ENCODE measurements at regions not wholly inside any gene's neighbourhood (a gene's known extent, or its start where the extent isn't known, plus 50 kb on each side); places are given as distances from the start of the nearest gene placed in this dataset.

DNA sequence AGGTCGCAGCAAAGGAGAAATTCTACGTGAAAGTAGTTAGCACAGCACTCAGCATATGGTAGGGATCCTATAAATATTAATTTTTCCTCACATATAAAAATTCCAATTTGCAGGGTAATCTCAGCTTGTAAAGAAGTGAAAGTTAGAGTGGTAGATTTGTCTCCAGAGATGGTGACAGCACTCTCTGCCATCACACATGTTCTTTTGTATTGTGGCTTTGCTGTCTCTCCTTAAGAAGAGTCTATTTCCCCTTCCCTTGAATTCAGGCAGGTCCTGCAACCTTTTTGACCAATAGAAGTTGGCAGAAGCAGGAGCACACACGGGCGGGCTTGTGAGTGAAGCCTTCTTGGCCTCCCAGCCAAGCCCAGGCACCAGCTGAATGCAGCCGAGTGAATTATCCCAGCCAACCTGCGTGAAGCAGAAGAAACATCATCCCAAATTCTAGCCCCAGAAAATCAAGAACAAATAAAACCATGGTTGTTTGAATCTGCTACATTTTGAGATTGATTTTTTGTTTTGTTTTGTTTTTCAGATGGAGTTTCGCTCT lies 107.8 kb upstream of the COPS8 start:
- no peaks in the 10 kb centered on the region for H3K36me3 ChIP-seq (replicated peaks in 1 of 2; ENCODE audit: insufficient read depth in 1 of 2, low read depth in 2 of 2)
- intact Hi-C loops (cut with DNase I): no loop called here
- ATAC-seq: no peak
- no peak overlapping the region for H3K4me3 ChIP-seq
- TF ChIP-seq CTCF (IDR thresholded peaks at IDR 0.05) (no peak), POLR2A (IDR thresholded peaks at IDR 0.05) (no peak)
- H3K27ac ChIP-seq: no peak overlapping the region
- no peaks in the 10 kb centered on the region for H3K27me3 ChIP-seq
- WGBS, 2 donors: 91 to 95% methylated on average over 7 of the region's 7 CpGs
- H3K9me3 ChIP-seq: no peaks in the 10 kb centered on the region
- peaks cover 5% of the 10 kb centered on the region for H3K4me1 ChIP-seq
- DNase-seq: no peak

DNA sequence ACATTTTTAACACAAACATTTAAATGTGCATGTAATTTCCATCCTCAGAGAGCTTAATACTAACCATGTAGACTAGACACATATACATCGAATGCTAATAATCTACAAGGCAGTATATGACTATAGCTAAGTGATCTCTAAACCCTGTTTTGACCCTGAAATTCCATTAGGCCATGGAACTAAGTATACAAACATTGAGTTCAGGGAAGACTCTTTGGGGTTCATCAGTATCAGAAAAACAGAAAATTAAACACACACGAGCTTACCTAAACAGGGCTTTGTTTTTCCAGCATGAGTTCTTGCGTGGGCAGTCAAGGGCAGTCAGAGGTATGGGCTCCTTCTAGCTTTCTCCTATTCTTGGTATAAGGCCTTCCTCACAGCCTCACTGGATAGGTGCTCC lies 106.0 kb upstream of the COPS8 start:
- Histone ChIP-seq H3K4me3 (no peak overlapping the region), H3K9me3 (no peaks in the 10 kb centered on the region), H3K36me3 (replicated peaks in 1 of 2; ENCODE audit: insufficient read depth in 1 of 2, low read depth in 2 of 2) (no peaks in the 10 kb centered on the region), H3K27me3 (no peaks in the 10 kb centered on the region), H3K4me1 (no peaks in the 10 kb centered on the region), H3K27ac (no peak overlapping the region)
- intact Hi-C loops (cut with DNase I): no loop called here
- WGBS, 2 donors: 91 to 95% methylated on average over 3 of the region's 3 CpGs
- TF ChIP-seq POLR2A (IDR thresholded peaks at IDR 0.05) (no peak), CTCF (IDR thresholded peaks at IDR 0.05) (no peak)
- DNase-seq (no peak), ATAC-seq (no peak)

DNA sequence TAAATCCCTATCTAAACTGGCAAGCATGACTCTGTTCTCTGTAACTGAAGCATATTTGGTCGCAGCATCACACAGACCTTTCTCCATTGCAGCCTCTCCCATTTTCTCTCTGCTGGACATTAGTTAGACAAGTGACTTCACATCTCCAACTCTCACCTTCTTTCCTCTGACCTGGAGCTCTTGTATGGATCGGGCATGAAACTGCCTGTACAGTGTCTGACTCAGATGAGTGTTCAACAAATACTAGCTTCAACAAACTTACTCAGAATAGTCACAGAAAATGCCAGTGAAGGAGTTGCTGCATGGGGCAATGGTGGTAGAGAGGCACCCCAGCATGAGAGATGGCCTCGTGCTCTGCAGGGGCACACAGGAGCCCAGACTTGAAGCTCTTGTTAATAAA lies 104.7 kb upstream of the COPS8 start:
- H3K27ac ChIP-seq: no peak overlapping the region
- WGBS, 2 donors: 93 to 96% methylated on average over 3 of the region's 3 CpGs
- H3K36me3 ChIP-seq (replicated peaks in 1 of 2; ENCODE audit: insufficient read depth in 1 of 2, low read depth in 2 of 2): no peaks in the 10 kb centered on the region
- DNase-seq: no peak
- no peak overlapping the region for H3K4me3 ChIP-seq
- ATAC-seq: no peak
- no peaks in the 10 kb centered on the region for H3K27me3 ChIP-seq
- intact Hi-C loops (cut with DNase I): no loop called here
- no peak for TF ChIP-seq POLR2A (IDR thresholded peaks at IDR 0.05)
- no peak for TF ChIP-seq CTCF (IDR thresholded peaks at IDR 0.05)
- H3K9me3 ChIP-seq: no peaks in the 10 kb centered on the region
- H3K4me1 ChIP-seq: peaks cover 1% of the 10 kb centered on the region

GRCh38 chr2:236981701-236982485 lies 103.8 kb upstream of the COPS8 start:
- no peaks in the 10 kb centered on the region for H3K9me3 ChIP-seq
- no peak for TF ChIP-seq POLR2A (IDR thresholded peaks at IDR 0.05)
- TF ChIP-seq CTCF (IDR thresholded peaks at IDR 0.05): no peak
- no peak overlapping the region for H3K27ac ChIP-seq
- intact Hi-C loops (cut with DNase I): no loop called here
- no peaks in the 10 kb centered on the region for H3K27me3 ChIP-seq
- 90 to 94% methylated on average over 4 of the region's 4 CpGs for WGBS, 2 donors
- no peak overlapping the region for H3K4me3 ChIP-seq
- H3K4me1 ChIP-seq: peaks cover 11% of the 10 kb centered on the region
- no peaks in the 10 kb centered on the region for H3K36me3 ChIP-seq (replicated peaks in 1 of 2; ENCODE audit: insufficient read depth in 1 of 2, low read depth in 2 of 2)
- DNase-seq (no peak), ATAC-seq (no peak)

Data from body of pancreas (tissue), 4 donors.